22Rv1 (cell line): ENCODE measurements at regions not wholly inside any gene's neighbourhood (a gene's known extent, or its start where the extent isn't known, plus 50 kb on each side); places are given as distances from the start of the nearest gene placed in this dataset.

Source experiments
- CTCF ChIP-seq: fragments of 450-650 bp; IDR thresholded peaks from 2 replicates; pipeline ENCODE4 v1.5.1; 2017; ENCODE audit warnings: mild to moderate bottlenecking
- ZFX ChIP-seq: fragments of 450-650 bp; IDR thresholded peaks from 2 replicates; pipeline ENCODE4 v1.6.1; 2017; ENCODE audit warnings: antibody characterized with exemption, borderline replicate concordance

DNA sequence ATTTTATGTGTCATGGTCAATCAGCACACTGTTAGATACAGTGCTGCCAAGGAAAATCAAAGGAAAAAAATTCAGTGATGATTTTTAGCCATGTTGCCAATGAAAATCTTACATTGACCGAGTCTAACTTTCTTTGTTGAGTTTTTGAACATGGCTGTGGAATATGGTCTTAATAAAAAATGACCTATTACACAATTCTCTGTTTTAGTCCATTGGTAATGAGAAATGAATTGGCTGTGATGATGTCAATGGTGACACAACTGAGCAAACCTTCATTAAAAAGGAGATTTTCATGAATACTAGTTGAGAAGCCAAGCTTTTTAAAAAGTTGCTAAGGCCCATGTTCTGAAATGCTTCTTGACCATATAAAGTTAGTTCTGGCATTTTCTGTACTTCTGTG is 225.9 kb upstream of the GYPA start:
- TF ChIP-seq CTCF: no peak
- TF ChIP-seq ZFX: no peak
